Renal cortex interstitium (tissue), 11 donors: ENCODE measurements at regions not wholly inside any gene's neighbourhood (a gene's known extent, or its start where the extent isn't known, plus 50 kb on each side); places are given as distances from the start of the nearest gene placed in this dataset.

Experiments used
- DNase-seq, 11 donors: peaks; one replicate each; pipeline ENCODE4 v3.0.0-alpha.2; 2013; ENCODE audit warnings: low read depth in 9 of 11, low spot score in 4 of 11; ENCODE audit errors: extremely low read depth in 1 of 11

DNA sequence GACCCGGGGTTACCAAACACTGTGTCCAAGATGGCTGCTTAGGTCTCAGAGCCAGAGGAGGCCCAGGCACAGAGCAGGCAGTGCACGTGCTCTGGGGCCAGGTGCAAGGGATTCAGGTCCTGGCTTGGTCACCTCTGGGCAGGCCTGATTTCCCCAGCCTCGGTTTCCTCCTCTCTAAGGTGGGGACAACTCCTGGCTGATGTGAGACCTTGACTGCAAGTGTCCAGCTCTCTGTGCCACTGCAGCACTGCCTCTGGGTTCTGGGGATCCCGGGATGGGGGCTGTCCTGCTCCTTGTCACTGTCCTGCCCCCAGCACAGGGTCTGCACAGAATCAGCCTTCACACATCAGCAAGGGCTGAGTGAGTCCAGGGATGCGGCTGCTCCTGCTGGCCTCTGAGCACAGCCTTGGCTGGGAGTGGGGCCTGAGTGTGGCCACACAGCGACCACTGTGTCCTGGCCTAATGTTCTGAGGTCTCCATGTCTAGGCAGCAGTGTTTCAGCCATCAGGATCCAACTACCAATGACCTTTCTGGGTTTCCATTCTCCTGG, 170.2 kb upstream of the HDAC4 start:
- DNase-seq: no peak

DNA sequence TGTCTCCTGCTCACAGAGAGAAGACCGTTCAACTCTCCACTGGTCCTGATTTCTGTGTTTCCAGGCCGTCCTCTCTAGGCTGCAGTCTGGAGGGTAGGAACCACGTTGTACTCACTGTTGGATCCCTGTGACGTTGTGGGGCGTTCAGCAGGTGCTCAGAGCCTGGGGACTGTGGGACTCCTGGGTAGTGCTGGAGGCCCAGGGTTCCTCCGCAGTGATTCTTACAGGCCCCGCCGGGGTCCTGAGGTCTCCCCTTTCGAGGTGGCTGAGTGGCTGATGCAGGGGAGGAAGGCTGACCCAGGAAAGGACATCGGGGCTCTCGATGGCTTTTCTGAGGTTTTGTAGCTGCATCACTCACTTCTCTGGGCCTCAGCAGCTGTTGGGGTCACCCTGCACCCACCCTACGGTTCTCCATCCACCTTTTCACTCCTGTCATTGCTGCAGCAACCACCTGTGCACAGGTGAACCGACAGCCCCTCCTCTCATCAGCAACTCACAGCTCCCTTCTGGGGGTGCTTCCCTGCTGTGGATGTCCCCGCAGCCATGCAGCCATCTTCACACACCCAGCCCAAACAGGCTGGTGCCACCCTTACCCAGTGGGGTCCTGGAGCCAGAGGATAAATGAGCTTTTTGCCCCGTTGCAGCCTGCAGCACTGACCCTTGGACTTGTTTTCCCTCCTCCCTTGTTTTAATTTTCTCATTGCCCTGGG, 169.6 kb upstream of the HDAC4 start:
- no peak for DNase-seq

- DNase-seq: no peak
These were observed 168.7 kb upstream of the HDAC4 start for GRCh38 chr2:239569401-239570090.

DNA sequence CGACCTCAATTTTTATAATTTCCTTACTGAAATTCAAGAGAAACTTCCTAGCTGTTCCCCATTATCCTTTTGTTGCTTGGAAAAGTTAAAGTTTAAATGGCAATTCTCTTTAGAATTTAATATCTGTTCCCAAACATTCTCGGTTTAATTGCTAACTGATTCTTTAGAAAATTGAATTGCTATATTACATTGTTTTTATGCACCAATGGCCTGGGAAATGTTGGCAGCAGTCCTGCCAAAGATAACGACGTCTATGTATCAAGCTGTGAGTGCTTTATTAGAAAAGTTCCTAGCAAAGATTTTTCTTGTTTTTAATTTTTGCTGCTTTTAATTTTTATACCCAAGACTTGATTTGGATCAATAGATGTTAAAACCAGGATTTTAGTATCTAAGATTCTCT, 167.8 kb upstream of the HDAC4 start:
- no peak for DNase-seq

DNA sequence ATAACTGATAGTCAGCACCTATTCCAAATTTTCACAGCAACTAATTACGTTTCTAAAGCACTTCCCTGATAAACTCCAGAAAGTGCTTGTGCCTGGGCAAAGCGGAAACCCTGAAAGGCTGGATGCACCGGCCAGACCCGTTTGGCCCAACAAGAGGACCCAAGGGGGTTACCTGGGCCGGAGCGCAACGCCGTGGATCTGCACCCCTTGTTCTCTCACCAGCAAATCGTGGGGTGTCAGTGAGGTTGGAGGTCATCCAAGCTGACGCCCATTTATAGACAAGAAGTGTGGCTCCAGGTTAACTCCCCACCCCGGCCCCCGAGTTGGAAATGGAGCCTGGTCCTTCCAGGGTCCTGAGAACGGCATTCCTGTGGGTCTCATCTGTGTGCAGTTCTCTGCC, 167.0 kb upstream of the HDAC4 start:
- no peak for DNase-seq

DNA sequence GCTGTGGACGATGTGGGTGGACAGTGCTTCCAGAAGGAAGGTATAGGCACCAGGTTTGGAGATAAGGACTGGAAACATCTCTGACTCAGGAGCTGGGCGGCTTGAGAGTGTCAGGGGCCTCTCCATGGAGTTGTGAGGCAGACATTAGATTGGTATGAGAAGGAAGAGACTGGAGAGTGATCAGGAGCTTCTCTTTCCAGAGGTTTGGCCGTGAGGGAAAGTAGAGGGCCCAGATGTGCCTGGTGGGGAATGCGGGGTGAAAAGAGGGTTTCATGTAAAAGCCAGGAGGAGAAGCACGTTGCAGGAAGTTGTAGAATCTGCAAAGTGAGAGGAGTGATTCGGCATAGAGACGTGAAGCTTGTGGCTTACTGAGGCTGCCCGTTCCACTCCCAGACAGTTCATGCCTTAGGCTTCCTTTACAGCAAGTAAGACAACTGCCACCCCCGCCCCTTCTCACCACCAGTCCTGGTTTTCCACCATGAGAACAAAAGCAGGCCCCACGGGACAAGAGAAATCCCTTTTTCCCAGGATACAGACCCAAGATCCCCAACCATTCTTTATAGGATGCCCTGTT, 166.3 kb upstream of the HDAC4 start:
- no peak for DNase-seq

DNA sequence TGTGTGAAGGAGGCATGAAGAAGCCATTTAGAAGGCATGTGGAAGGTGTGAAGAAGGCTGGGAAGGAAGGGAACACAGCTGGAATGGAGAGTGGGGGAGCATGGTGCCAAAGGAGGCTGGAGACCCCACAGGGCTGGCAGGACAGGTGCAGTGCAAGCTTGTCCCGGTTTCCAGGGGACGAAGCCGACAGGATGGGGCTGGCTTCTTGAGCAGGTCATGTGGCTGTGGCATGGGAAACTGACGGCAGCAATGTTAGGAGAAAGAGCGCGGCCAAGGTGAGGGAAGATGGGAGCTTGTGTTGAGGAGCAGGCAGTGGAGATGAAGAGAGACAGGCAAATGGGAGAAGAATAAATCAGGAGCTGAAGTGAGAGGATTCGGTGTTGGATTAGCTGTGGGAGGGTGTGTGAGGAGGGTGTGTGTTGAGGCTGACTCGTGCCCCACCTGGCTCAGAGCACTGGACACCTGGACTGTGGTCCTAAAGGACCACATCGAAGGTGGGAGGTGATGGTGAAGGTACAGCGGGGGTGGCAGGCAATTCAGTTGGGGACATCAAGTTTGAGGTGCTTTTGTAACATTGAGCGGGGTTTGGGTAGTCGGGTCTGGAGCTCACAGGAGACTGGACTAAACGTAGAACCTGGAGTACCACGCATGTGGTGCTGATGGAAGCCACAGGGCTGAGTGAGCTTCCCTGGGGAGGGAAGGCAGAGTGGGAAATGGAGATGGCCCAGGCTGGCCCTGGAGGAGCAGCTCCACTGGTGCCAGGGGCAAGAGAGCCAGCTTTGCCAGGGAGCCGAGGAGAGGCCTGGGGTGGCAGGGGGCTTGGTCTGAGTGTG, 165.6 kb upstream of the HDAC4 start:
- DNase-seq: no peak

- no peak for DNase-seq
These were observed 163.8 kb upstream of the HDAC4 start for GRCh38 chr2:239564587-239564986.

GRCh38 chr2:239563561-239563960, 162.7 kb upstream of the HDAC4 start:
- DNase-seq: no peak

GRCh38 chr2:239561446-239562001, 160.7 kb upstream of the HDAC4 start:
- DNase-seq: no peak

DNA sequence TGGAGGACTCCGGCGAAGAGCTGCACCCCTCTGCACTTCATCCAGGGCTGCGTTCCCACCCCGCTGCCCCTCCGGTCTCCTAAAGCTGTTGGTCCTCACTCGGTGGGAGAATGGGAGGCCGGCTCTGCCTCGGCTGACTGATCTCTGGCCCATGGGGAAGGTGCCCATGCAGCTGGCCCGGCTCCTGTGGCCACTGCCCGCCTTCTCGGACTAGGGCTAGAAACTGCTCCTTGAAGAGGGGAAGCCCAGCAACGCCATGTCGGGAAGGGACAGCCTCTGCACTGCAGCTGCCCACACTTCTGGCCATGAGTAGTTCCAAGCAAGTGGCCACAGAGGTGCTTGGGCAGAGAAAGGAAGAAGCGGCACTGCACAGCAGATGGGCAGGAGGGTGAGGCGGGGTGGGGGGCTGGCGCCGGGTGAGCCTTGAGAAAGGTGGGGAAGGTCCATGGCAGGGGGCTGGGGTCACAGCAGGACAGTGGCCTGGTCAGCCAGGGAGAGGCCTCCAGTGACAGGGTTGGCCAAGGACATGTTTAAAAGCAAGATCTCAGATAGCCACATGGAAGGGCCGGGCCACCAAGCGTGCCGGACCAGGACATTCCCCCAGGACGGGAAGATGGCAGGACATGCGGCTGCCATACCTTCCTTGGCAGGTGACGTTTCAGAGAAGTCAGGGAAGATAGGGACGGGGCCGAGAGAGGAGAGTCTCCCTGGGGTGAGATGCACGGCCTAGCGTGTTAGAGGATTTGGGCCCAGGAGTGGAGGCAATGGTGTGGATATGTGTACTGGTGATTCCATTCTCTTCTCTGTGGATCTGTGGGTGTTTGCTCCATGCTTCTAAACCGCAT, 158.8 kb upstream of the HDAC4 start:
- DNase-seq: no peak

- DNase-seq: no peak
These were observed 157.8 kb upstream of the HDAC4 start for GRCh38 chr2:239558661-239559060.

GRCh38 chr2:239557516-239557915, 156.7 kb upstream of the HDAC4 start:
- no peak for DNase-seq

GRCh38 chr2:239555571-239555905, 154.7 kb upstream of the HDAC4 start:
- no peak for DNase-seq

DNA sequence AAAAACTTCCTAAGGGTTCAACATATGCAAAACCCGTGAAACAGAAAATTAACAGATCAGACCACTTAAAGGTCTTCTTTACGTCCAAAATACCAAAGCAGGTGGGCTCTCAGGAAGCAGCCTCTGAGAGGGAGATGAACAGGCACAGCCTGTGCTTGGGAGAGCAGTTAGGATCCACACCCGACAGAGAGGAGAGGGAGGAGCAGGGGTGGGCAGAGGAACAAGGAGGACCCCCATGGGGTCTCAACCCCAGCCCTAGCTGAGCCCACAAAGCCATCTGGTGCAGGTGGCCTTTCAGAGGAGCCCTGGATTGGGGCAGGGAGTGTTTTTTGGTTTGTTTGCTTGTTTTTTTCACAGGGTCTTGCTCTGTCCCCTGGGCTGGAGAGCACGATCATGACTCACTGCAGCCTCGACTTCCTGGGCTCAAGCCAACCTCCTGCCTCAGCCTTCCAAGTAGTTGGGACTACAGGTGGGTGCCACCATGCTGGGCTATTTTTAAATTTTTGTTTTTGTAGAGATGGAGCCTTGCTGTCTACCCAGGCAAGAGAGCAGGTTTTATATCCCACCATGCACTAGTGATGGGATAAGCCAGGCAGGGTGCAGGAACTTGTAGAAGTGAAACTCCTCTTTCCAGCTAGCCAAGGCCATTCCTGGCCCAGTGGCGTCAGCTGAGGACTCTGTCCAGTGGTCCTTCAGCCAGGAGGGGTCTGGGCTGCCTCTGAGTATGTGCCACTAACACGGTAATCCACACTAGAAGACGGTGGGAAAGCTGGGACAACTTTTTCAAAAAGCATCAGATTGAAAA, 154.1 kb upstream of the HDAC4 start:
- no peak for DNase-seq

GRCh38 chr2:239553376-239554000, 152.7 kb upstream of the HDAC4 start:
- DNase-seq: no peak

DNA sequence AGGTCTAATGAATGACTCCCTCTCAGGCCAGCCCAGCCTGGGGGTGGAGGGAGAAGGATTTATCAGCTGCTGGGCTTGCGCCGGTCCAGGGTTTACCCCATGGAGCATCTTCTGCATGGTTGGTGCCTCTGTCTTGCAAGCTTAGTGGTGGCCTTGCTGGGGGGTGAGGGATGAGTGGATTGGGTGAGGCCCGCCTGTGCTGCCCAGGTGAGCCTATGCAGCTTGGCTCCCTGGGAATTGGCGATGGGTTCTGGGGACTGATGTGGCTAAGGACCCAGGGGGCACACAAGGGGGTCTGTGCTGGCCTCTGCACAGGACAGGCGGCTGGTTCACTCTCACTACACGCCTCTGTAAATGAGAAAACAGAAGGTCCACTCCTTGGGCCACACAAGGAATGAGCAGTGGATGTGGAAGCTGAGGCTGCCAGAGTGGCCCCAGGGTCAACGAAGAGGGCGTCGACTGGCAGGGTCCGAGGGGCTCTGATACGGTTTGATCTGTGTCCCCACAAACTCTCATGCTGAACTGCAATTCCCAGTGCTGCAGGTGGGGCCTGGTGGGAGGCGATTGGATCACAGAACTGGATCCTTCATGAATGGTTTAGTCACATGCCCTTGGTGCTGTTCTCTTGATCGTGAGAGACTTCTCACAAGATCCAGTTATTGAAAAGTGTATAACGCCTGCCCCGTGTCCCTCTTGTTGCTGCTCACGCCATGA, 151.6 kb upstream of the HDAC4 start:
- DNase-seq: no peak
